Testis (tissue), 2 donors: ENCODE measurements at regions not wholly inside any gene's neighbourhood (a gene's known extent, or its start where the extent isn't known, plus 50 kb on each side); places are given as distances from the start of the nearest gene placed in this dataset.

Experiments
- CTCF ChIP-seq, 3 experiments: fragments of 450-650 bp in 2 of 3; fragments of 200-600 bp in 1 of 3; sonication (generic) in 1 of 3; IDR thresholded peaks; one replicate each; pipeline ENCODE4 v1.5.1; 2016 to 2019; ENCODE audit warnings: antibody characterized with exemption in 3 of 3, mild to moderate bottlenecking in 2 of 3, moderate library complexity in 1 of 3
- POLR2A ChIP-seq: fragments of 450-650 bp; IDR thresholded peaks from one replicate; pipeline ENCODE4 v1.6.1; 2017; ENCODE audit warnings: antibody characterized with exemption, mild to moderate bottlenecking, moderate library complexity

GRCh38 chr10:88200312-88201032 is 337.0 kb downstream of the PTEN start:
- TF ChIP-seq CTCF (IDR thresholded peaks at IDR 0.05) (no peak), POLR2A (no peak)
